NCI-H1092 treated with DMSO at 0.1 percent for 48 hours (cell line): ENCODE measurements at regions not wholly inside any gene's neighbourhood (a gene's known extent, or its start where the extent isn't known, plus 50 kb on each side); places are given as distances from the start of the nearest gene placed in this dataset.
"Not testable (repeated sequence)": the region's sequence is repeated elsewhere in the genome, so short reads cannot be mapped to it uniquely, and the experiment has no call there.

Source experiments
- DNase-seq: peaks from one replicate; lab custom pipeline; 2025; lab: John Stamatoyannopoulos, UW

DNA sequence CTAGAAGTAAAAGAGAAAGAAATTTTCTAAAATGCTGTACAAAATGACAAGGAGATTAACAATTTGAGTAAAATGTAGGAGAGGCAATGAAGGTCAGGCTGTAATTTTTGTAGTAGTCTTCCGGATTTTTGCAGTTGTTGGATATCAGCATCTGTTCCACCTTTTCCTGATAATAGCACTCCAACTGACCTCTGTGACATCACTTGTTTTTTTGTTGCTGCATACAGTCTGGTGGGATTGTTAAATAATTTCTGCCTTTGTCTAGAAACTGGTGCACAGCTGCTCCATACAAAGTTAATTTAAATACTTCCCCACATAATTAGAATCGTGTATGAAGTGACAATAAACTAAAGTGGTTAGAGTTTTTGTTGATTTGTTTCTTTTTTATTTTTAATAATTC, 731.4 kb downstream of the PLOD2 start:
- DNase-seq: no peak

DNA sequence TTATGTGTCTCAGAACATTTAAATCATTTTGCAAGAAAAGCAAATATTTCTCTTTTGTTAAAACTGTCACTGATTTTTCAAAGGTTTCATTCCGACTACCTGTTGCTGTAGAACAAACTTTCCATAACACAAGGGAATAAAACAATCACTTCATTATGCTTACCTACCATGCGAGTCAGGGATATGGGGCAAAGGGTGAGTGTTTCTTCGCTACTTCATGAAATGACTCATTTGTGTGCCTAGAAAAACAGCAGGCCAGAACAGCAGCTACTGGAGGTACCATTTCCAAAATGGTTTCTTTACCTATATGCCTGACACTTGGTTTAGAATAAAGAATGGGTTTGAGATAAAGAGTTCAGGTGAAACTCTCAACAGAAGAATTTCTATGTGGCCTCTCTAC, 712.5 kb downstream of the PLOD2 start:
- no peak for DNase-seq

DNA sequence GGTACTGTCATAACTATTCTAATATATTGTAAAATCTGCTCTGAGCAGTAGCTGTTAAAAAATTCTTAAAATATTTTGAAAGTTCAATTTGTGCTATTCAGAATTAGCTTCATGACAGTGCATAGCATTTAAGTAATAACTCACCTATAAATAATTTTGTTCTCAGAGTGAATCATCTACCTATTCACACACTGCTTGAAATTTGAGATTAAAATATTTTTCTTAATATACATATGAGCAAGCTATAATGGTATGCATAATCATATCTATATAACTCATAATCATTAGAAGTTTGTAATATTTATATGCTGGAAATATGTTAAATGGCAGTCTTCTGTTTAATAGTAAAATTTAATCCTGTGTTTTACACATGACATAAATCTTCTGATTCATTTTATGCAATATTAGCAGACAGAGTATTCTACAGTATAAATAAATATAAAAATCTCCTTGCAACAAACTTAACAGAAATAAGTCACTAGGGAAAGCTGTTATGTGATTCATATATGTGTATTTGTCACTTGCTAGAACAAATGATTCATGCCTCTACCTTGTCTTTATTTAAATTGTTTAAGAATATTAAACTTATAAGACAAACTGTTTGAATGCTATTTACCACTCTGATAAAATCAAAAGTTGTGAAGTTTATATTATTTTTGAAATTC, 710.8 kb downstream of the PLOD2 start:
- DNase-seq: no peak

DNA sequence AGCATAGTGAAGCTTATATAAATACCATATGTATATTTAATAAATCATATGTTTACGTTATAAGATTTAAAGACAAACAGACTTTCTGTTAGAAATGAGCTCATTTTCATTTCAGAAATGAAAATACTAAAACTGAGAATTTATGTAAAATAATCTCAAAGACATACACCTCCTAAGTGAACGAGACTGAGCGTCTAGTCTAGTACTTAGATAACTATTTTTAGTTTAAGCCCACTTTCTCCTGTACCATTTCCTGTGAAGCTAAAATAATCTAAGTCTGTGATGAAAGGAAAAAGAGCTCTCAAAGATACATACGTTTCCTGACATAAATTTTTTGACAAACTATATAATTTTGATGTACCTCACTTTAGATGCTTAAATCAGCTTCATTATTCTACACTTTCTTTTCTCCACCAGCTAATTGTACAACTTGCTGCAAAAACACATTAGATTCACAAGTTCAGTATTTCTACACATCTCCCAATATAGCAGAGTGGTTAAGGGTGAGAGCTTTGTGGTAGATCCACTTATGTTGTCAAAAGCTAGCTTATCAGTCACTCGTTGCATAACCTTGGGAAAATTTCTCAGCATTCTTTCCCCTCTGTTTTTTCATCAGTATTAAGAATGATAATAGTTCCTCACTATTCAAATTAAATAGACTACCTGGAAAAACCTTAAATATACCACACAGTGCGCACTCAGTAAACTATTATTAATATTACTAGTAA, 703.0 kb downstream of the PLOD2 start:
- DNase-seq: no peak

DNA sequence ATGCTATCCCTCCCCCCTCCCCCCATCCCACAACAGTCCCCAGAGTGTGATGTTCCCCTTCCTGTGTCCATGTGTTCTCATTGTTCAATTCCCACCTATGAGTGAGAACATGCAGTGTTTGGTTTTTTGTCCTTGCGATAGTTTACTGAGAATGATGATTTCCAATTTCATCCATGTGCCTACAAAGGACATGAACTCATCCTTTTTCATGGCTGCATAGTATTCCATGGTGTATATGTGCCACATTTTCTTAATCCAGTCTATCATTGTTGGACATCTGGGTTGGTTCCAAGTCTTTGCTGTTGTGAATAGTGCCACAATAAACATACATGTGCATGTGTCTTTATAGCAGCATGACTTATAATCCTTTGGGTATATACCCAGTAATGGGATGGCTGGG, 701.3 kb downstream of the PLOD2 start:
- not testable (repeated sequence) for DNase-seq

DNA sequence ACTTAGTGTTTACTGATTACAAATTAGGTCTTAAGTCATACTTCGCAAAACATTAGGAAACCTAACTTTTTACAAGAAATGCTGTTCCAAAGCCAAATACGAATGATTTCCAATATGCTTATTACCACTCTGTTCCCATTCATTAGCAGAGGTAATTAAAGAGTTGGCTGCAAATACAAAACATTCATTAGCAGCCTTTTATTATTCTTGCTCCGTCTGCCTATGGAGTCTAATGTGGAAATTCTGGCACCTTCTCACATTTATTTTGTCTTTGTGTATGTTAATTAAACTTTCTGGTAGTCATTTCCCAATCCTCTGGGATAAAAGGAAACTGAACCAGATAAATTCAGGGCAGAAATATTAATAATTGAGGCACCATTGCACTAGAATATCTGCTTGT, 689.0 kb downstream of the PLOD2 start:
- DNase-seq: no peak

DNA sequence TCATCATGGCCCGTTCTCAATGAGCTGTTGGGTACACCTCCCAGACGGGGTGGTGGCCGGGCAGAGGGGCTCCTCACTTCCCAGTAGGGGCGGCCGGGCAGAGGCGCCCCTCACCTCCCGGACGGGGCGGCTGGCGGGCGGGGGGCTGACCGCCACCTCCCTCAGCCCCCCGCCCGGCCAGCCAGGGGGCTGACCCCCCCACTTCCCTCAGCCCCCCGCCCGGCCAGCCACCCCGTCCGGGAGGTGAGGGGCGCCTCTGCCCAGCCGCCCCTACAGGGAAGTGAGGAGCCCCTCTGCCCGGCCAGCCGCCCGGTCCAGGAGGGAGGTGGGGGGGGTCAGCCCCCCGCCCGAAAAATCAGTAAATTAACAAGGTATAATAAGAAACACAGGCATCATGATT, 678.2 kb downstream of the PLOD2 start:
- not testable (repeated sequence) for DNase-seq

DNA sequence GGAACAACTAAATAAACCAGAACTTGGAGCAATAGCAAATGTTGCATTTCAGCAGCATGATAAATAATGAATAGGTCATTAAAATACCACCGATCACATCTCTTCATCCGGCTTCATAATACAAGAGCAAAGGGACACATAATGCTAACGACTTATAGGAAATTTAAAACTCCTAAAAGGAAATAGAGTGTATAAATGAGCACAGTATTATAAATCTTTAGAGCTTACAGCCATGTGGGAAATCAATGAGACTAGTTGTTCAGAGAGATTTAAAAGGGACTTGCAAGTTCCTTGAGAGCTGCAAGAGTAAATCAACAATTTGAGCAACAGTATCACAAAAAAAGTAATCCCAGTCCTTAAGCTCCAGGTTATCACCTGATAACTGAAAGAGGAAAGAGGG, 677.0 kb downstream of the PLOD2 start:
- DNase-seq: no peak

DNA sequence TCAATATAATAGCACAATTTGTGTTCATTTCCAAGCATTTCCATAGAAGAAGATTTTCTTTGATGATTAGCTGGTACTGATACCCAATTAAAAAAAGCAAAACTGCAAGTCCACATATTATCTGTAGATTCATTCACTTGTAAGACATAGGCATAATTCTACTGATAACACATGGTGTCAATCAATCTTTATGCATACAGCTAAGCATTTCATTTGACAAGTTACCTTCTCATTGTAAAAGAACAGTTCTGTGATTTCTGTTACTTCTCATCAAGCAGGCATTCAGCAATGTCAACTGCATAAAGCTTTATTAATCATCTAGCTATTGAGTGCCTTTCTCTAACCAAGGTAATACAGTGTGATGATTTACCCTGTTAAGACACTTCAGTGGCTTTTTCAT, 672.0 kb downstream of the PLOD2 start:
- no peak for DNase-seq

DNA sequence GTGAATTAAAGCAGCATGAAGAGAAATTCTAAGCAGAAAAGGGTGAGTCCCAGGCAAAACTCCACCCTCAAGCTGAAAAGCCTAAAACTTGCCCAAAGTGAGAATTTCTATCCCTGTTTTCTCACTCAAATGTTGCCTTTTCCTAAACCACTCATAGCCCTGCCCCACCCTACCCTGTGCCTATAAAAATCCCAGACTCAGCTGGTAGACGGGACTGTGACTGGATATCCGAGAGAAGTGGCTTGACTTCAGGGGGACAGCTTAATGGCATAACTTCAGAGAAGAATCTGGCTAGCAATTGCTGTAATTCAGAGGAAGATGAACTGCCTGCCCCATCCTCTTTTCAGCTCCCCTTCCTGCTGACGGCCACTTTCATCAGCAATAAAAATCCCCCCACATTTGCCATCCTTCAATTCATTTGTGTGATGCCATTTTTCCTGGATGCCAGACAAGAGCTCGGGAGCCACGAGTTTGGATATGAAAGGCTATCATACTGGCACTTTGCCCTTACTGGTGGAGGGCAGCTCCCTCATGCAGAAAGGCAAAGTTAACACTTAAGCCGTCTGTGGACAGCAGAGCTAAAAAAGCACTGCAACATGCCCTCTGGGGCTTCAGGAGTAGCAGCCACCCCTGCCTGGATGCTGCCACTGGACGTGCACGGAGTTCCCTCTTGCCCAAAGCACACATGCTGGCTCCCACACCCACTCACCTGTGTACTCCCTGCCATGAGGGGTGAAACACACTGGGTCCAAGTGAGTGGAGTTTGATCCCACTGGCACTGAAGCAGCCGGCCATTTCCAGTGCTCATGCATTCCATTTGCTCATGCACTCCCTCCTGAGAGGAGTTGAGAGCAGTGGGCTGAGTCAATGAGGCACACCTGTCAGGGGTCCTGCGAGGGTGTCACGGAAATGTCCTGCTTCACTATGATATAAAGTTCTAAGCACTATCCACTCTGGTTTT, 670.6 kb downstream of the PLOD2 start:
- no peak for DNase-seq

DNA sequence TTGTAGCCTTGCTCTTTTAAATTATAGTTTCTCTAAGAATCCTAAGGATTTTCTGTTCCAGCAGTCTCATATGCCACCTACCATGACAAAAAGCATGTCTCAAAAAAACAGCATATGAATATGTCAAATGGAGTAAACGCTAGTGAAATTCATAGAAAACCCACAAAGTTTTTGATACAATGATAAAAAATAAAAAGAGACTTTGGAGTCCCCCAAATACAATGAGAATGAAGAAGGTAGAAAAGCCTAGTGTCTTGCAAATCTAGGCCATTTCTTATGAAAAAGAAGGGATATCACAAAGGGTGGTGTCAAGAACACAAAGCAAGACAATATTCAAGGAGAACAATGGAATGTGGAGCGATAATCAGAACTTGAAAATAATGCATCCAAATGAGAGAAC, 668.5 kb downstream of the PLOD2 start:
- no peak for DNase-seq

DNA sequence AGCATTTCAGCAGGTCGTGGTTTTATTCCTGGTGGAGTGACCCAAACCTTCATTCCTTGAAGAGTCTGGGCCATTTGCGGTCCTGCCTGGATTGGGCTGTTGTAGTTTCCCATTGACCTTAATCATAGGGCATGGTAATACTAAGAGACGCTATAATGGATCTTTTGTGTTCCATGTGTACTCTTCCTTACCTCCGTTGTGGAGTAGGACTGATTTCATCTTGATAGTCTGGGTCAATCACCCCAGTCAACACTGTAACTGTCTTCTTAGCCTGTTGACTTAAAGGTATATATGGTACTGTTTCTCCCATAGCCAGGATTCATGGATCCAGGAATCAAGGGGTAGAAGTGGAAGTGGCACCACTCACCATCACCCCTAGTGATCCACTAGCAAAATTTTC, 643.6 kb downstream of the PLOD2 start:
- not testable (repeated sequence) for DNase-seq

DNA sequence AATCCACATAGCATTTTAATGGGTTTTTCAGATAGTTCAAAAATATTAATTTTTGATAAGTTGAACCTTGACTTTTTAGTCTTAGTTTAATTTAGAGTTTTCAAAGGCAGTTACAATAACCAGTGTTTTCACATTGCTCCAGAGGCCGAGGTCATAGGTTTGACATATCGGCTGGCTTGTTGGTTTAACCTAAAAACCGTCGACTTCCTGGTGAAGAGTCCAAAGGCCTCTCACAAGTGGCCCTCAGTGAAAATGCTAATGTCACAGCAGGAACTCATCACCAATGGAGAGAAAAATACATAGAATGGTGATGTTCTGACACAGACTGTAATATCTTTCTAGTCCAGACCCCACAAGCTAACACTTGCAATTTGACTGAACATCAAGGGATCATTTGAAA, 642.3 kb downstream of the PLOD2 start:
- DNase-seq: no peak

DNA sequence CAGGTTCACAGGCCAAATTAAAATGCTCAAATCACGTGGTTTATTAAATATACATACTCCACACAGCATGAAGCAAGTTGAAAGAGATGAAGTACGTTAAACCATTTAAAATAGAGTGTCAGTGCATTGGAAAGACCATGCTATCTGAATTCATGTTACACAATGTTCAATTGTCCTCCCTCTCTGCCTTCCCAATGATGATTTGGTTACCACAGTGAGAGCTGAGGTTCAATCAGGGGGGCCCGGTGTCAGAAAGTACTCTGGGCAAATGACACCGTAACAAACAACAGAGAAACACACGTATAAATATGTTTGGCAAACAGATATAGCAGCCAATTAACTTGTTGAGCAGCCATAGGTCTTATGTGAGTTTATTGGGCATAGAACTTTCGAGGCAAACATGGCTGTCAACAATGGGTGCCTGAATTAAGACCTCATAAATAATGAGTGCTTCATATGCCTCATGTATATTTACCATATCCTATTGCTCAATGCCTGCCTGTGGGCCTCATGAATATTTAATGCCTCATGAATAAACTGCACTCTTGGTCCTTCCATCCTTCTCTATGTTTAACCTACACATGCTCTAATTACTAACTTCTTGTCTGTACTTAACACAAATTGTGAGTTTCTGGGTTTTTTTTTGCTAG, 641.5 kb downstream of the PLOD2 start:
- no peak for DNase-seq

DNA sequence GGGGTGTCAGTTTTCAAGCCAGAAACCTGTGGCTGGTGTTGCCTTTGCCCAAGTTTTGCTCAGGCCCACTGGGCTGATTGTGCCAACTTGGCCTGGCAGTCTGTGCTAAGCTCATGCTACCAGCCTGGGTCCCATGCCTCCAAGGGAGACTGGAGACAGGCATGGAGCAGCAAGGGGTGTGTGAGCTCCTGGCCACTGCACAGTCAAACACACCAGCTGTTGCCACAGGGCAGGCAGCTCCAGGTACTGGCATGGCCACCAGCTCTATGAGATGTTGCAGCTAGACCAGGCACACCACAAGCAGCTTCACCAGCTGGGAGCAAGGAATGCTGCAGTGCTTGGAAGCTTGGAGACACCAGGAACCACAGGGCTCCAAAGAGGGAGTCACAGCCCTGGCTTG, 638.8 kb downstream of the PLOD2 start:
- DNase-seq: no peak

DNA sequence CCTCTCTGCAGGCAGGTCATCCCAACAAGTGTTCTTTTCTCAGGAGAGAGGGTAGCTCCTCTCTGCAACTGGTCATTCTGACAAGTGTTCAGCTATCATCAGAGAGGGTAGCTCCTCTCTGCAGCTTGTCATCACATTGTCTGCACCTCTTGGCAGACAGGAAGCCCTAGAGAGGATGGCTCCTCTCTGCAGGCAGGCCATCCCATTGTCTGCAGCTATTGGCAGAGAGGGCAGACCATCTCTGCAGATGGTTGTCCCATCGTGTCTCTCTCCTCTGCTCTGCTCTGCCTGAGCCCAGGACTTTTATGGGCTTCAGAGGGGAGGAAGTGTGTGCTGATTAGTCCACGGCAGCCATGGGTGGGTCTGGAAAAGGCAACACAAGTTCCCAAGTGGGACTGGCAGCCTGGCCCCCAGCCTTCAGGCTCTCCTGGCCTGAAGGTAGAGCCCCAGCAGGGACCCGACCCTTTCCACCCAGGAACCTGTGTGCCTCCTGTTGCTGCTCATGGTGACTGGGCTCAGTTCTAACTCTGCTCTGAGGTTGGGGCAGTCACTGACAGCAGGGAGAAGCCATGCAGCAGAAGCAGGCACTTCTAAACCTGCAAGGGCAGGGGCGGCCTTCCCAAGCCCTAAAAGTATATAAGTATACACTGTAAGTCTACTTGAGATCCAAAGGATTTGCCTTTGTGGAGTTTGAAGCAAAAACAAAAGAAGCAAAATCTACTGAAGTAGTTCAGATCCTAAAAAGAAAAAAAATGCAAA, 637.9 kb downstream of the PLOD2 start:
- no peak for DNase-seq

DNA sequence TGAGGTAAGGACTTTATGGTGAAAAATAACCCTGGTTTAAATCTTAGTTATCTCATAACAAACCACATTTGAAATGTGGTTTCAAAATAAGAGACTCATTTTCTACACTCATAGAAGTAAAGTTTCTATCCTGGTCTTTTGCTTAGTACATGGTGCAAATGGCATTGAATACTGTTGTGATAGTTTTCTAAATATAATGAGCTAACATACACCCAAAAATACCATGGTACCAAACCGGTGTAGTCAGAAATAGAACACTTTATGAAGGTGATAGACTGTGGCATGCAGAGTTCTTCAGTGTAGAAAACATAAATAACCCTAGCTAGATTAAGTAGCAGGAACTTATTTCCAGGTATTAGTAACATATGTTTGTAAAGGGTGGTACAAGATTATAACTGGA, 629.4 kb downstream of the PLOD2 start:
- DNase-seq: no peak

DNA sequence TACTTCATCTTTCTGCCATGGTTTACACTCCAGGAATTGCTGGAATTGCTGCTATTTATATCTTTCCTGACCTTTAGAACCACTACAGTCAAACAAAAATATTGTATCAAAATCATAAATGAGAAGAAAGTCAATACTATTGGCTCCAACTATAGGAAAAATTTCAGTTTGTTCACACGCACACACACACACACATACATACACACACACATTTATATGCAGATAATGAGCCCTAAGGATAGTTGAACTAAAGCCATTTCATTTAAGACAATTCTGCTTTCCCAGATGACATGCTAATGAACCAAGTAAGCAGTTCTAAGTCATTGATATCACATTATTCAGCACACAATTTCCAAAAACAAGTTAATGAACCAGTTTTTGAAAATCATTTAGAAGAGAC, 627.3 kb downstream of the PLOD2 start:
- DNase-seq: no peak

DNA sequence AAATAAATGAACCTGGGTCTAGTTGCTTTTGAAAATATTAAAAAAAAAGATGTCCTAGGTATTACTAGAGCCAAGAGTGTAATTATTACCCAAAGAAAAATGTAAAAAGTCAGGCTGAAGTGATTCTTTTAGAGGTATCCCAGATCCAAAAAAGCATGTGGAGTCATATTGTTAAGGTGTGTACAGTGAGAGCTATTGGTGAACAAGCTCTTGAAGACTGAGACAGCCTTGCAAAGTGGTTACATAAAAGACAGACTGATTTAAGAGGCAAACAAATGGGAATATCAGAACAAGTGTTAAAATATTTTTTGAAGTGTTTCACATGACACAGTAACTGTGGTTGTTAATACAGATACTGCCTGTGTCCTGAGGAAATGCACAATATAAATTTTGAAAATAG, 624.5 kb downstream of the PLOD2 start:
- DNase-seq: no peak

DNA sequence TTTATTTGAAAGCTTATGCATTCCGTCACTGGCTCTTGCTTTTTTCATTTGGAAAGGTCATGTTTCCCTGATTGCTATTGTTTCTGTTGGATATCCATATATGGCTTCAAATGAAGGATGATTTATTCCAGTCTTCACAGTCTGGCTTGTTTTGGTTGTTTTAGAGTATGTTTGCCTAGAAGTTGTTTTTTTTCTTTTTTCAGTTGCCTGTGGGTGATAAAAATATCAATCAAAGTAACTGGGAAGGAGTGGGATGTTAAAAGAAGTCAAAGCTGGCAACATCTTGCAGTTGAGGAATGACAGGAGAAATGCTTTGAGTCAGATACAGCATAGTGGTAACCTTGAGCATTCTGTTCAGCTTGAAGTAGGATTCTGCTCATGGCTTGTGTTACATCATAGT, 610.5 kb downstream of the PLOD2 start:
- no peak for DNase-seq

DNA sequence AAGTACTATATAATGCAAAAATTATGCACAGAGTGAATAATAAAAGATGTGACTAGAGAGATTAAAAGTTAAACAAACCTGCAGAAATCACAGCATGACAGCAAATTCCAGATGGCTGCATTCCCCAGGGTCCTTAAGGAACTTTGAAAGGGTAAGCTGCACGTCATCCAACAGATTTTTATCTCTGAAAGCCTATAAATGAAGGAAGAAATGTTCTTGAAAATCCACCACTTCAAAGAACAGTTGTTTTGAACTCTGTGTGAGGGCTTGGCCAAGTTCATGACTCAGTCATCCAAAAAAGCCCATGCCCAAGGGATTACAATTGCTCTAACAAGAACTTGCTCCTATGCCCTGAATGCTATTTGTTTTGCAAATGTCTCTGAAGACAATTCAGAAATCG, 603.6 kb downstream of the PLOD2 start:
- no peak for DNase-seq

DNA sequence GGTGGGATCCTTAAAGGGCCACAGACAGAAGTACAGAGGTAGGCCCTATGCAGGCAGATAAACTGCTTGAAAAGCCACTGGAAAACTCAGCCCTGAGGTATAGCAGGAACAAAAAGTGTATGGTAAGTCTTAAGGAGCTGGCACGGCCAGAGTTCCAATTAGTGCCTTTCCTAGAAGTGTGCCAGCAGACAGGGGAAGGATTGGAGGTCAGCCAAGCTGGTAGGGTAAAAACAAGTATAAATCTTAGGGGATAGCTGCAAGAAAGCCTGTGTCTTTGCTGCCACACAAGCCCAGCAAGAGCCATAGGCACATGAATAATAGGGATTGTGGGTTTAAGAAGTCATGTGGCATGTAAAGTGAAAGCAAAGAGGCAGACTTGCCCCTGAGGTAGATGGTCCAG, 582.5 kb downstream of the PLOD2 start:
- no peak for DNase-seq
